ENCODE measurements at regions not wholly inside any gene's neighbourhood (a gene's known extent, or its start where the extent isn't known, plus 50 kb on each side); places are given as distances from the start of the nearest gene placed in this dataset.

DNA sequence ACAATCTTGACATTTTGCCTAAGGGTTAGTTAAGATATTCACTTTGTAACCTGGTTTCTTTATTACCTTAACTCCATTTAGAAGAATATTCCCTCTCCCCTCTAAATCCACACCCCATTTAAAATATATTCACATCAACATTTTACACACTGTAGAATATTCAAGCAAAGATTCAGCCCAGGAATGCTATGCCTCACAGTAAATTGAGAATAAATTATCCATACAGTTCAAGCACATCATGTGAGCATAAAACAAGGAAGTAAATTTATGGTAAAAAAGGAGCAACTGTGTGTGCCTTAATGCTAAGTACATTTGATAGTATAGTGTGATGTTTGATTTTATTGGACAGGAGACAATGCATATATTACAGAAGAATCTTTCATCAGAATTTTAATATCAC lies 806.6 kb upstream of the KIF2B start:
- TF ChIP-seq, protein P1, sequence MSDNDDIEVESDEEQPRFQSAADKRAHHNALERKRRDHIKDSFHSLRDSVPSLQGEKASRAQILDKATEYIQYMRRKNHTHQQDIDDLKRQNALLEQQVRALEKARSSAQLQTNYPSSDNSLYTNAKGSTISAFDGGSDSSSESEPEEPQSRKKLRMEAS (IDR thresholded peaks at IDR 0.05; ENCODE audit: insufficient read depth, insufficient read length), result no peak
- TF ChIP-seq, protein P2, sequence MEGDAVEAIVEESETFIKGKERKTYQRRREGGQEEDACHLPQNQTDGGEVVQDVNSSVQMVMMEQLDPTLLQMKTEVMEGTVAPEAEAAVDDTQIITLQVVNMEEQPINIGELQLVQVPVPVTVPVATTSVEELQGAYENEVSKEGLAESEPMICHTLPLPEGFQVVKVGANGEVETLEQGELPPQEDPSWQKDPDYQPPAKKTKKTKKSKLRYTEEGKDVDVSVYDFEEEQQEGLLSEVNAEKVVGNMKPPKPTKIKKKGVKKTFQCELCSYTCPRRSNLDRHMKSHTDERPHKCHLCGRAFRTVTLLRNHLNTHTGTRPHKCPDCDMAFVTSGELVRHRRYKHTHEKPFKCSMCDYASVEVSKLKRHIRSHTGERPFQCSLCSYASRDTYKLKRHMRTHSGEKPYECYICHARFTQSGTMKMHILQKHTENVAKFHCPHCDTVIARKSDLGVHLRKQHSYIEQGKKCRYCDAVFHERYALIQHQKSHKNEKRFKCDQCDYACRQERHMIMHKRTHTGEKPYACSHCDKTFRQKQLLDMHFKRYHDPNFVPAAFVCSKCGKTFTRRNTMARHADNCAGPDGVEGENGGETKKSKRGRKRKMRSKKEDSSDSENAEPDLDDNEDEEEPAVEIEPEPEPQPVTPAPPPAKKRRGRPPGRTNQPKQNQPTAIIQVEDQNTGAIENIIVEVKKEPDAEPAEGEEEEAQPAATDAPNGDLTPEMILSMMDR (IDR thresholded peaks at IDR 0.05; ENCODE audit: extremely low read depth in 1 of 2, insufficient read depth in 1 of 2, low read depth in 1 of 2, low read length in 2 of 2), result no peak
- no peak for TF ChIP-seq EZH2 (IDR thresholded peaks at IDR 0.05; ENCODE audit: borderline replicate concordance, low read depth, low read length, severe bottlenecking)
